ENCODE measurements at regions not wholly inside any gene's neighbourhood (a gene's known extent, or its start where the extent isn't known, plus 50 kb on each side); places are given as distances from the start of the nearest gene placed in this dataset.

GRCh38 chr10:114726820-114727271 is 68.8 kb upstream of the ABLIM1 start:
- DNase-seq (ENCODE audit: low read depth, low spot score) (no peak), ATAC-seq (peak; percentile 24; the same call in 1 of the 2 replicates)
- 0 out of 2 replicates have a peak, but pooled peaks have one; percentile 25 for TF ChIP-seq TCF7L2 (IDR thresholded peaks at IDR 0.05; ENCODE audit: low read depth, low read length)
- TF ChIP-seq, protein P1, sequence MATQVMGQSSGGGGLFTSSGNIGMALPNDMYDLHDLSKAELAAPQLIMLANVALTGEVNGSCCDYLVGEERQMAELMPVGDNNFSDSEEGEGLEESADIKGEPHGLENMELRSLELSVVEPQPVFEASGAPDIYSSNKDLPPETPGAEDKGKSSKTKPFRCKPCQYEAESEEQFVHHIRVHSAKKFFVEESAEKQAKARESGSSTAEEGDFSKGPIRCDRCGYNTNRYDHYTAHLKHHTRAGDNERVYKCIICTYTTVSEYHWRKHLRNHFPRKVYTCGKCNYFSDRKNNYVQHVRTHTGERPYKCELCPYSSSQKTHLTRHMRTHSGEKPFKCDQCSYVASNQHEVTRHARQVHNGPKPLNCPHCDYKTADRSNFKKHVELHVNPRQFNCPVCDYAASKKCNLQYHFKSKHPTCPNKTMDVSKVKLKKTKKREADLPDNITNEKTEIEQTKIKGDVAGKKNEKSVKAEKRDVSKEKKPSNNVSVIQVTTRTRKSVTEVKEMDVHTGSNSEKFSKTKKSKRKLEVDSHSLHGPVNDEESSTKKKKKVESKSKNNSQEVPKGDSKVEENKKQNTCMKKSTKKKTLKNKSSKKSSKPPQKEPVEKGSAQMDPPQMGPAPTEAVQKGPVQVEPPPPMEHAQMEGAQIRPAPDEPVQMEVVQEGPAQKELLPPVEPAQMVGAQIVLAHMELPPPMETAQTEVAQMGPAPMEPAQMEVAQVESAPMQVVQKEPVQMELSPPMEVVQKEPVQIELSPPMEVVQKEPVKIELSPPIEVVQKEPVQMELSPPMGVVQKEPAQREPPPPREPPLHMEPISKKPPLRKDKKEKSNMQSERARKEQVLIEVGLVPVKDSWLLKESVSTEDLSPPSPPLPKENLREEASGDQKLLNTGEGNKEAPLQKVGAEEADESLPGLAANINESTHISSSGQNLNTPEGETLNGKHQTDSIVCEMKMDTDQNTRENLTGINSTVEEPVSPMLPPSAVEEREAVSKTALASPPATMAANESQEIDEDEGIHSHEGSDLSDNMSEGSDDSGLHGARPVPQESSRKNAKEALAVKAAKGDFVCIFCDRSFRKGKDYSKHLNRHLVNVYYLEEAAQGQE (IDR thresholded peaks at IDR 0.05; ENCODE audit: insufficient read depth in 1 of 2, low read depth in 2 of 2, low read length in 1 of 2), result no peak
- TF ChIP-seq POLR2AphosphoS5 (IDR thresholded peaks at IDR 0.05; ENCODE audit: low read depth, low read length), result no peak; the same call in 1 of the 2 replicates
- TF ChIP-seq SIN3A (IDR thresholded peaks at IDR 0.05; ENCODE audit: borderline replicate concordance, insufficient read depth, low read depth, low read length), result no peak
- TF ChIP-seq, protein P2, sequence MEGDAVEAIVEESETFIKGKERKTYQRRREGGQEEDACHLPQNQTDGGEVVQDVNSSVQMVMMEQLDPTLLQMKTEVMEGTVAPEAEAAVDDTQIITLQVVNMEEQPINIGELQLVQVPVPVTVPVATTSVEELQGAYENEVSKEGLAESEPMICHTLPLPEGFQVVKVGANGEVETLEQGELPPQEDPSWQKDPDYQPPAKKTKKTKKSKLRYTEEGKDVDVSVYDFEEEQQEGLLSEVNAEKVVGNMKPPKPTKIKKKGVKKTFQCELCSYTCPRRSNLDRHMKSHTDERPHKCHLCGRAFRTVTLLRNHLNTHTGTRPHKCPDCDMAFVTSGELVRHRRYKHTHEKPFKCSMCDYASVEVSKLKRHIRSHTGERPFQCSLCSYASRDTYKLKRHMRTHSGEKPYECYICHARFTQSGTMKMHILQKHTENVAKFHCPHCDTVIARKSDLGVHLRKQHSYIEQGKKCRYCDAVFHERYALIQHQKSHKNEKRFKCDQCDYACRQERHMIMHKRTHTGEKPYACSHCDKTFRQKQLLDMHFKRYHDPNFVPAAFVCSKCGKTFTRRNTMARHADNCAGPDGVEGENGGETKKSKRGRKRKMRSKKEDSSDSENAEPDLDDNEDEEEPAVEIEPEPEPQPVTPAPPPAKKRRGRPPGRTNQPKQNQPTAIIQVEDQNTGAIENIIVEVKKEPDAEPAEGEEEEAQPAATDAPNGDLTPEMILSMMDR (IDR thresholded peaks at IDR 0.05), result peak; percentile 38
- Histone ChIP-seq H3K27me3 (ENCODE audit: control insufficient read depth, insufficient read depth, low read length) (no peaks in the 10 kb centered on the region), H3K27ac (ENCODE audit: low read length) (peak overlapping the region; percentile 100), H3K36me3 (ENCODE audit: control insufficient read depth, insufficient read depth, low read length) (no peaks in the 10 kb centered on the region), H3K4me3 (ENCODE audit: low read depth in 2 of 2, low read length in 2 of 2) (no peak overlapping the region), H3K9me3 (ENCODE audit: control insufficient read depth, insufficient read depth, low read depth, low read length) (no peaks in the 10 kb centered on the region; the same call in 1 of the 2 replicates), H3K4me1 (ENCODE audit: control insufficient read depth, insufficient read depth, low read length) (peaks cover 74% of the 10 kb centered on the region)
- intact Hi-C loops (cut with micrococcal nuclease; ENCODE audit: unreplicated experiment) (no loop called here), in situ Hi-C loops (cut with HindIII; ENCODE audit: low pct_unique_long_range_greater_than_20kb, low sequenced_read_pairs) (no loop called here)
- POLR2A ChIA-PET, result no interaction called here
- BruUV-seq (replicated peaks), result no TSS peak
- CTCF ChIA-PET, result no interaction called here

GRCh38 chr10:114728325-114728724 is 70.2 kb upstream of the ABLIM1 start:
- intact Hi-C loops (cut with micrococcal nuclease; ENCODE audit: unreplicated experiment) (no loop called here), in situ Hi-C loops (cut with HindIII; ENCODE audit: low pct_unique_long_range_greater_than_20kb, low sequenced_read_pairs) (no loop called here)
- Histone ChIP-seq H3K27ac (ENCODE audit: low read length) (peak overlapping the region; percentile 100), H3K4me1 (ENCODE audit: control insufficient read depth, insufficient read depth, low read length) (peaks cover 67% of the 10 kb centered on the region), H3K9me3 (ENCODE audit: control insufficient read depth, insufficient read depth, low read depth, low read length) (no peaks in the 10 kb centered on the region; the same call in 1 of the 2 replicates), H3K27me3 (ENCODE audit: control insufficient read depth, insufficient read depth, low read length) (no peaks in the 10 kb centered on the region), H3K36me3 (ENCODE audit: control insufficient read depth, insufficient read depth, low read length) (no peaks in the 10 kb centered on the region), H3K4me3 (ENCODE audit: low read depth in 2 of 2, low read length in 2 of 2) (no peak overlapping the region)
- no peak for DNase-seq (ENCODE audit: low read depth, low spot score)
- BruUV-seq (replicated peaks), result no TSS peak
- POLR2A ChIA-PET, result interaction anchor here (0.6 kb wide), 2 partner anchors 9 to 98 kb away, joined by 3 to 7 read pairs; no protein-coding TSS in a partner anchor
- ATAC-seq, result no peak
- TF ChIP-seq, protein P1 (IDR thresholded peaks at IDR 0.05; ENCODE audit: insufficient read depth in 1 of 2, low read depth in 2 of 2, low read length in 1 of 2), result no peak
- TF ChIP-seq SIN3A (IDR thresholded peaks at IDR 0.05; ENCODE audit: borderline replicate concordance, insufficient read depth, low read depth, low read length) (no peak), TCF7L2 (IDR thresholded peaks at IDR 0.05; ENCODE audit: low read depth, low read length) (no peak), POLR2AphosphoS5 (IDR thresholded peaks at IDR 0.05; ENCODE audit: low read depth, low read length) (no peak)
- TF ChIP-seq, protein P2 (IDR thresholded peaks at IDR 0.05), result no peak
- CTCF ChIA-PET, result no interaction called here
